B cell (primary cell): ENCODE measurements at regions not wholly inside any gene's neighbourhood (a gene's known extent, or its start where the extent isn't known, plus 50 kb on each side); places are given as distances from the start of the nearest gene placed in this dataset.

Experiments used
- CTCF ChIP-seq: fragments of 200-600 bp; IDR thresholded peaks from one replicate; pipeline ENCODE4 v1.8.0; 2022; ENCODE audit warnings: antibody characterized with exemption, mild to moderate bottlenecking
- EZH2 ChIP-seq: IDR thresholded peaks from 2 replicates; pipeline ENCODE4 v1.6.1; 2012; ENCODE audit warnings: borderline replicate concordance, low read depth, mild to moderate bottlenecking, moderate library complexity, low read length; ENCODE audit not compliant: insufficient read depth, poor library complexity, severe bottlenecking

DNA sequence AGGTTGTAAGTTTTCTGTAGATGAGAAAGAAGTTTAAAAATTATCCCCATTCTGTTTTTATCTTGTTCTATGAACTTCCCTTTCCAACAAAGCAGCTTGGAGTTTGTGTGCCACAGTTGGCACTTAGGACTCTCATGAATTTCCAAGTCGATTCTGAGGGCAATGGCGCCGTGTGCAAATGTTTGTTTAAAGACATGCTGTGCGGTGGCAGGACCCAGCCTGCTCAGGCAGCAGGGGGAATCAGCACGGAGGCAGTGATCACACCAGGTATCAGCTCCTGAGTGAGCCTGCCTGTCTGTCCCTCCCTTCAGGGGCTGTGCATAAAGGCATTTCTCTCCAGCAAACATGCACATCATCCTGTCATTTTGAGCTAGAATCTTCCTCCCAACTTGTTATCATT, 109.8 kb upstream of the WDR11 start:
- TF ChIP-seq CTCF (no peak), EZH2 (no peak)
